HG03095 (cell line): ENCODE measurements at regions not wholly inside any gene's neighbourhood (a gene's known extent, or its start where the extent isn't known, plus 50 kb on each side); places are given as distances from the start of the nearest gene placed in this dataset.
"Not testable (repeated sequence)": the region's sequence is repeated elsewhere in the genome, so short reads cannot be mapped to it uniquely, and the experiment has no call there.

Source experiments
- ATAC-seq: cut with Tn5 transposase; IDR thresholded peaks from one replicate; pipeline ENCODE4 v1.9.1; 2021; ENCODE audit warnings: moderate library complexity; ENCODE audit not compliant: unreplicated experiment

GRCh38 chrX:34279866-34280560 lies 147.9 kb upstream of the FAM47A start:
- ATAC-seq = no peak

- no peak for ATAC-seq
Observed at GRCh38 chrX:34275699-34276098, 143.6 kb upstream of the FAM47A start.

GRCh38 chrX:34270434-34270833 lies 138.3 kb upstream of the FAM47A start:
- no peak for ATAC-seq

GRCh38 chrX:34238896-34239295 lies 106.8 kb upstream of the FAM47A start:
- ATAC-seq = no peak

GRCh38 chrX:34230156-34230555 lies 98.0 kb upstream of the FAM47A start:
- not testable (repeated sequence) for ATAC-seq

GRCh38 chrX:34227804-34228203 lies 95.7 kb upstream of the FAM47A start:
- no peak for ATAC-seq

- no peak for ATAC-seq
Observed at GRCh38 chrX:34223574-34223973, 91.5 kb upstream of the FAM47A start.

GRCh38 chrX:34218063-34218462 lies 85.9 kb upstream of the FAM47A start:
- ATAC-seq = no peak

GRCh38 chrX:34197946-34198345 lies 65.8 kb upstream of the FAM47A start:
- no peak for ATAC-seq
